Choroid plexus epithelial cell (primary cell): ENCODE measurements at regions not wholly inside any gene's neighbourhood (a gene's known extent, or its start where the extent isn't known, plus 50 kb on each side); places are given as distances from the start of the nearest gene placed in this dataset.

Experiments
- DNase-seq: peaks from one replicate; pipeline ENCODE4 v3.0.0-alpha.2; 2010; ENCODE audit warnings: low read depth
- H3K4me3 ChIP-seq: 2 replicates; pipeline ENCODE4 v1.5.1; 2011; ENCODE audit warnings: low read depth, mild to moderate bottlenecking, control low read depth, low read length, moderate library complexity
- TF ChIP-seq, protein P1 (sequence below): conservative IDR thresholded peaks from 2 replicates; pipeline ENCODE4 v1.5.1; 2011; ENCODE audit warnings: low read depth, mild to moderate bottlenecking, control low read depth, inconsistent platforms, low read length, moderate library complexity

DNA sequence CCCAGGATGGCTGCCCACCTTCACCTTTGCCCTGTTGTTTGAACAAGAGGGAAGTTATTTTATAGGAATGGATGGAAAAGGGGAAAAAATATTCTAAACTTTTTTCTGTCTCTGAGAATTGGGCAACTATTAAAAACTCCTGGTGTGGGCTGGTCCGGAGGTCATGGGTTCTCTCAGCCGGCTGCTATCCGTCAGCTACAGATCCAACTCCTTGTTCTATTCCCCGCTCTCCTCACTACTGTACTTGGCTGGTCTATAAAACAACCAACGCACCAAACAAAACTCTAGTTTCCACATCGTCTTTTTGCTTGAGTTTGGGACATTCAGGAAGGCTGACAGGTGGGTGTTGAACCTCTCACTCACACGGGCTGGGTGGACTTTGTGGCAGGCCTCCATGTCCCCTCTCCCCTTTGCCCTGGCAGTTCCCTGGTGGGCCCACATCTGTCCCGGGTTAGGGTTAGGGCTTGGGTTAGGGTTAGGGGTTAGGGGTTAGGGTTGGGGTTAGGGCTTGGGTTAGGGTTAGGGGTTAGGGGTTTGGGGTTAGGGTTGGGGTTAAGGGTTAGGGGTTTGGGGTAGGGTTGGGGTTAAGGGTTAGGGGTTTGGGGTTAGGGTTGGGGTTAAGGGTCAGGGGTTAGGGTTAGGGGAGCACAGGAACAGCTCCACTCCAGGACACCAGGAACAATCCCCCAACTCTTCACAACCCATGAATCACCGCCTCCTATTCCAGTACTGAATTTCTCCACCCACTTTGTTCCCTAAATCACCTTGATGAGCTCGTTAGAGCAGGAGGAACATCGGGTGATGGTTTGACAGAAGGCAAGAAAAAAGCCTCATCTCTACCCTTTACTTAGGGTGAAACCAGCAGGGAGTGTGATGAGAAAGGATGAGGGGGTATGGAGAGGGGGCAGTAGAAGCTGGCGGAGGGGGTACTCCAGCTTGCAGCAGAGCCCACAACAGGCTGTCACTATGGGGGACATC is 302.1 kb upstream of the IRX4 start:
- no peak overlapping the region for H3K4me3 ChIP-seq
- TF ChIP-seq, protein P1, sequence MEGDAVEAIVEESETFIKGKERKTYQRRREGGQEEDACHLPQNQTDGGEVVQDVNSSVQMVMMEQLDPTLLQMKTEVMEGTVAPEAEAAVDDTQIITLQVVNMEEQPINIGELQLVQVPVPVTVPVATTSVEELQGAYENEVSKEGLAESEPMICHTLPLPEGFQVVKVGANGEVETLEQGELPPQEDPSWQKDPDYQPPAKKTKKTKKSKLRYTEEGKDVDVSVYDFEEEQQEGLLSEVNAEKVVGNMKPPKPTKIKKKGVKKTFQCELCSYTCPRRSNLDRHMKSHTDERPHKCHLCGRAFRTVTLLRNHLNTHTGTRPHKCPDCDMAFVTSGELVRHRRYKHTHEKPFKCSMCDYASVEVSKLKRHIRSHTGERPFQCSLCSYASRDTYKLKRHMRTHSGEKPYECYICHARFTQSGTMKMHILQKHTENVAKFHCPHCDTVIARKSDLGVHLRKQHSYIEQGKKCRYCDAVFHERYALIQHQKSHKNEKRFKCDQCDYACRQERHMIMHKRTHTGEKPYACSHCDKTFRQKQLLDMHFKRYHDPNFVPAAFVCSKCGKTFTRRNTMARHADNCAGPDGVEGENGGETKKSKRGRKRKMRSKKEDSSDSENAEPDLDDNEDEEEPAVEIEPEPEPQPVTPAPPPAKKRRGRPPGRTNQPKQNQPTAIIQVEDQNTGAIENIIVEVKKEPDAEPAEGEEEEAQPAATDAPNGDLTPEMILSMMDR: no peak
- no peak for DNase-seq

DNA sequence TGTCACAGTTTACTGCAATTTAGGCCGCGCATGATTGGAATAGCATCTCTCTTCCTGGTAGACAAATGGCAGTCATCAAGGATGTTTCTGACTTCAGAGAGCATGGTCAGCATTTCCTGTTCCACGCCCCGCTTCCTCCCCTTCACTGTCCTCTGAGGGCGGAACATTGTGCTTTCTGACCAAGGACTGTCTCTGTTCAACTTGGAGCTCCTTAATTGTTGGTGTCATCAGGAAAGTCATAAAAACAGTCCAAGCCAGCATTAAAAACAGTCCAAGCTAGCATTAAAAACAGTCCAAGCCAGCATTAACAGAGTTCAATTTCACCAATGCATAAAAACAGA is 301.3 kb upstream of the IRX4 start:
- TF ChIP-seq, protein P1: no peak
- no peak overlapping the region for H3K4me3 ChIP-seq
- no peak for DNase-seq

DNA sequence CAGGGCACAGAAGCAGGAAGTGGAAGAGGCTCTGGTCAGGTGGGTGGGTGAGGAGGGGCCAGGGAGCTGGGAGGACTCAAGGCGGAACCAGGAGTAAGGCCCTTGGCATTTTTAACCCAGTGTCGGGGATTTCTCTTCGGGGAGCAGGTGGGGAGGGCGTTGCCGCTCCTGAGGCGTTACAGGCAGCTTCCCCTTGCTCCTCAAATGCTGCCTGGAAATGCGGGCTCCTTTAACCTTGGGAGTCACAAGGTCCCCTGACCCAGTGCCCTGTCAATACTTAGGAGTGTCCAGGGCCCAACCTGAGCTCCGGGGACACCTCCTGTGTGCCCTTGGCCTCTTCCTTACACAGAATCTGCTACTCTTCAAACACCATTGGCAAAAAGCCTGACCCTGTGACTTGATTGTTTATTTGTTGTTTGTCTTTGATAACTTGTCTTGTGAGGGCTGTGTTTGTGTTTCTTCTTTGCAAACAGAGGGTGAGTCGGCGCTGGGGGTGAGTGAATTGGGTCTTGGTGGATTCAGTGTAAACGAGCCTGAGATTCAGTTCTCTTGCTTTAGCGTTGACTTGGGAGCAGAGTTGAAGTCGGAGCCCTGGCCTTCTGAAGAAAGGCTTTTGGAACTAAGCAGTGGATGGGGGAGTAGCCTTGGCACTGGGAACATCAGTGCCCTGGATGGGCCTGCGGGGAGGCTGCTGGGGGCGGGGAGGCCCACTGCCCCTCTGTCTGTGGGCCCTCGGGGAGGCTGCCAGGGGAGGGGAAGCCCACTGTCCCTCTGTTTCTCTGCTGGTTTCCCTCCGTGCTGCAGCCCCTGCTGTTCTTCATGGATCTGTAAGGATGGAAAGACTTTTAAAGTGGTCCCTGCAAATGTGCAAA is 300.7 kb upstream of the IRX4 start:
- DNase-seq: no peak
- TF ChIP-seq, protein P1: no peak
- H3K4me3 ChIP-seq: no peak overlapping the region

DNA sequence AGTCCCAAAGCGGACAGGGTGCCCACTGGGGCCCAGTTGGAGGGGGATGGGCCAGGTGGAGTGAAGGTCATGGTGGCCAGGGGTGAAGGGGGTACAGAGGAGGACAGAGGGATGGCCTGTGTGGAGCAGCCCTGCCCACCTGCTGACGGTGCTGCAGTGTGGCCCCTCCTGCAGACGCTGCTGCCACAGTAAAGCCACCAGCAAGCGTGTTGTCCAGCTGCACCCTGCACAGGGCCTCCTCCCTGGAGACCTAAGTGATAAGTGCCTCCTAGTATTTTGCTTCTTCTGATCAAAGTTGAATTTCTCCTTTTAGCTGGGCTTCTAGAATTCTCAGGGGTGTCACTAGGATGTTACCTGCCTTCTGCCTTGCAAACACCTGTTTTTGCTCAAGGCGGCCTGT is 299.3 kb upstream of the IRX4 start:
- H3K4me3 ChIP-seq: no peak overlapping the region
- DNase-seq: no peak
- TF ChIP-seq, protein P1: no peak

DNA sequence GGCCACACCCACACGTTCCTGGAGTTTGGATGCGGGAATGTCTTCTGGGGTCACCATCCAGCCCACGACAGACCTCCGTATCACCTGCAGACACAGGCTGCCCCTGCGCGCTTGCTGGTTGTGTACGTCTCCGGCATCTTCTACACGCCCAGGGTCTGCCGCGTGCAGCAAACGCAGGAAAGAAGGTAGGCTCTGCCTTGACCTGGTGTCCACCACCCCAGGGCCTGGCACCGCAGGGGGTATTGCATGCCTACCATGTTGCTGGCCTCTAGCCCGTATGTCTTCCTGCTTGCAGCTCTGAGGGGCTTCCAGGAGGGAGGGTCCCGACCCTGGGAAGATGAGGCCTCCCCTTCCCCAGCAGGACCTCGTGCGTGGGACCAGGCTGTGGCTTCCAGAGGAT is 298.8 kb upstream of the IRX4 start:
- TF ChIP-seq, protein P1: no peak
- no peak for DNase-seq
- H3K4me3 ChIP-seq: no peak overlapping the region

DNA sequence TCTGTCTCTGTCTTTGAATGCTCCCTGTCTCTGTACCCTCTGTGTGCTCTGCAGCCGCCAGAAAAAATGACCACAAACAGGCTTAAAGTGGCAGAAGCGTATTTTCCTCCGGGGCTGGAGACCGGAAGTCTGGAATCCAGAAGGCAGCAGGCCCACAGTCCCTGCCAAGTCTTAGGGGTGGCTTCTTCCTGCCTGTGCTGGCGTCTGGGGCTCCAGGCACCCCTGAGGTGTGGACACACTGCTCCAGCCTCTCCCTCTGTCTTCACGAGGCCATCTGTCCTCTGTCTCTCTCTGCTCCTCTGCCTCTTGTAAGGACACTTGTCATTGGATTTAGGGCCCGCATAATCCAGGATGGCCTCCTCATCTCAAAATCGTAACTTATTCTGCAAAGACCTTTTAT is 298.4 kb upstream of the IRX4 start:
- no peak overlapping the region for H3K4me3 ChIP-seq
- TF ChIP-seq, protein P1: no peak
- no peak for DNase-seq
